ENCODE measurements at regions not wholly inside any gene's neighbourhood (a gene's known extent, or its start where the extent isn't known, plus 50 kb on each side); places are given as distances from the start of the nearest gene placed in this dataset.

DNA sequence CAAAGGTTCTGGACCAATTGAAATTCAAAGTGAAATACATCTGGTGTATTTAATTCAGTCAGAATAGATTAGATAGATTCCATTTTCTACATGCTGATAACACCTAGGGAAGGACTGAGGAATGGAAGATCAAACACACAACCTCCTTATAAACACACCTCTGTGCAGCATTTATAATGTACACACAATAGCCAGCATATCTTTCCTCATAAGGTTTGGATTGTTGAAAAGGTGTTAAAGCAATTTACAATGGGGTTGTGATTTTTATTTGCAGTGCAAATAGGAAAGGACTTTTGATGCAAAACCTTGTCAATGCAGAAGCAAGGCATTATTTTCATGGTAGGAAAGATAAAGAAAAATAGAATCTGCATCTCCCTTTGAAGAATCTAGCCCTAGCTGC lies 448.9 kb upstream of the KCNMB2 start:
- H3K4me3 ChIP-seq (ENCODE audit: low read depth, low read length), result no peak overlapping the region
- DNase-seq (ENCODE audit: low read depth), result no peak
- TF ChIP-seq, protein P1, sequence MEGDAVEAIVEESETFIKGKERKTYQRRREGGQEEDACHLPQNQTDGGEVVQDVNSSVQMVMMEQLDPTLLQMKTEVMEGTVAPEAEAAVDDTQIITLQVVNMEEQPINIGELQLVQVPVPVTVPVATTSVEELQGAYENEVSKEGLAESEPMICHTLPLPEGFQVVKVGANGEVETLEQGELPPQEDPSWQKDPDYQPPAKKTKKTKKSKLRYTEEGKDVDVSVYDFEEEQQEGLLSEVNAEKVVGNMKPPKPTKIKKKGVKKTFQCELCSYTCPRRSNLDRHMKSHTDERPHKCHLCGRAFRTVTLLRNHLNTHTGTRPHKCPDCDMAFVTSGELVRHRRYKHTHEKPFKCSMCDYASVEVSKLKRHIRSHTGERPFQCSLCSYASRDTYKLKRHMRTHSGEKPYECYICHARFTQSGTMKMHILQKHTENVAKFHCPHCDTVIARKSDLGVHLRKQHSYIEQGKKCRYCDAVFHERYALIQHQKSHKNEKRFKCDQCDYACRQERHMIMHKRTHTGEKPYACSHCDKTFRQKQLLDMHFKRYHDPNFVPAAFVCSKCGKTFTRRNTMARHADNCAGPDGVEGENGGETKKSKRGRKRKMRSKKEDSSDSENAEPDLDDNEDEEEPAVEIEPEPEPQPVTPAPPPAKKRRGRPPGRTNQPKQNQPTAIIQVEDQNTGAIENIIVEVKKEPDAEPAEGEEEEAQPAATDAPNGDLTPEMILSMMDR (conservative IDR thresholded peaks at IDR 0.05; ENCODE audit: low read depth, low read length), result no peak

DNA sequence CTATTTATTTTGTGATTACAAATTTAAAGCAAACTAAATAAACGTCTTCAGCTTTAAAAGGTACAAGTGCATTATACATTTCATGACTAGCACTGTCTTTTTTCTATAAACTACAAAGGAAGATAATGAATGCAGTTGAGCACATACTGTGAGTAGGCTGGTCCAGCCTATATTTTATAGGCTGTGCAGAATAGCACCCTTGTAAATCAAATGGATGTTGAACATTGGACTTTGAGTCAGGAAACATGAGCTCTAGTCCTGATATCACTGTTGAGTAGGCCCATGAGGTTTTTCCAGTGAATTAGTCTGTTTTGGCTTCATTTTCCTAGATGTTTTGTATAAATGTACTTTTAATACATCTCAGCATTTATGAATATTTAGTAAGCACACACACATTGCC lies 447.3 kb upstream of the KCNMB2 start:
- no peak for DNase-seq (ENCODE audit: low read depth)
- TF ChIP-seq, protein P1 (conservative IDR thresholded peaks at IDR 0.05; ENCODE audit: low read depth, low read length), result no peak
- no peak overlapping the region for H3K4me3 ChIP-seq (ENCODE audit: low read depth, low read length)

DNA sequence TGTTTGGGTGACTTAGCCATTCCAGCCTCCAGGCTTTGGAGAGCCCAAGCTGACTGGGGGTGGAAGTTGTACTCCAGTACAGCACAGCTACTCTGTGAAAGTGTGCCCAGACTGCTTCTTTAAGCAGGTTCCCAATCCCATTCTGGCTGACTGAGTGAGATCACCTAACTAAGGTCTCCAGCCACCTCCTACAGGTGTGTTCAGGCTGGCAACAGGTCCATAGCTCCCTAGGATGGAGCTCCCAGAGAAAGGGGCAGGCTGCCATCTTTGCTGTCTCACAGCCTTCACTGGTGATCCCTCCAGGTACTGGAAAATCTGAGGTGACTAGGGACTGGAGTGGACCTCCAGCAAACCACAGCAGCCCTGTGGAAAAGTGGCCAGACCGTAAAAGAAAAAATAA lies 445.3 kb upstream of the KCNMB2 start:
- DNase-seq (ENCODE audit: low read depth), result no peak
- no peak overlapping the region for H3K4me3 ChIP-seq (ENCODE audit: low read depth, low read length)
- TF ChIP-seq, protein P1 (conservative IDR thresholded peaks at IDR 0.05; ENCODE audit: low read depth, low read length), result no peak

DNA sequence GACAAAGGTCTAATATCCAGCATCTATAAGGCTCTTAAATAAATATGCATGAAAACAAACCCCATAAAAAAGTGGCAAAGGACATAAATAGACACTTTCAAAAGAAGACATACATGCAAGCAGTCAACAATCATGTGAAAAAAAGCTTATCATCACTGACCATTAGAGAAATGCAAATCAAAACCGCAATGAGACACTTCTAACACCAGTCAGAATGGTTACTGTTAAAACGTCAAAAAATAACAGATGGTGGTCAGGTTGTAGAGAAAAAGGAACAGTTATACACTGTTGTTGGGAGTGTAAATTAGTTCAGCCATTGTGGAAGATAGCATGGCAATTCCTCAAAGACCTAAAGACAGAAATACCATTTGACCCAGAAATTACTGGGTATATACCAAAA lies 440.7 kb upstream of the KCNMB2 start:
- TF ChIP-seq, protein P1 (conservative IDR thresholded peaks at IDR 0.05; ENCODE audit: low read depth, low read length), result no peak
- no peak for DNase-seq (ENCODE audit: low read depth)
- no peak overlapping the region for H3K4me3 ChIP-seq (ENCODE audit: low read depth, low read length)

DNA sequence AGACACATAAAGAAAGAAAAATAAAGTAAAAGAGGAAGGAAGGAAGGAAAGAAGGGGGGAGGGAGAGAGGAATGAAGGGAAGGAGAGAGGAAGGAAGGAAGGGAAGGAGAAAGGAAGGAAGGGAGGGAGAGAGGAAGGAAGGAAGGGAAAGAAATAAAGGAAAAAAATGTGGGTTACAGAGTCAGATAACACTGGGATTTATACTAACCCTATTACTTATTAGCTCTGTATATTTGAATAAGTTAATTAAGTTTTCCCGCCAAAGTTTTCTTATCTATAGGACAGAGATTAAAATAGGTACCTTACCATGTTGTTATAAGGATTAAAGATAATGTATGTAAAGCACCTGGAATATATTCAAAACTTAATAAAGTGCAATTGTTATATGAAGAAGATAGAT lies 439.3 kb upstream of the KCNMB2 start:
- TF ChIP-seq, protein P1 (conservative IDR thresholded peaks at IDR 0.05; ENCODE audit: low read depth, low read length), result no peak
- no peak overlapping the region for H3K4me3 ChIP-seq (ENCODE audit: low read depth, low read length)
- DNase-seq (ENCODE audit: low read depth), result no peak

DNA sequence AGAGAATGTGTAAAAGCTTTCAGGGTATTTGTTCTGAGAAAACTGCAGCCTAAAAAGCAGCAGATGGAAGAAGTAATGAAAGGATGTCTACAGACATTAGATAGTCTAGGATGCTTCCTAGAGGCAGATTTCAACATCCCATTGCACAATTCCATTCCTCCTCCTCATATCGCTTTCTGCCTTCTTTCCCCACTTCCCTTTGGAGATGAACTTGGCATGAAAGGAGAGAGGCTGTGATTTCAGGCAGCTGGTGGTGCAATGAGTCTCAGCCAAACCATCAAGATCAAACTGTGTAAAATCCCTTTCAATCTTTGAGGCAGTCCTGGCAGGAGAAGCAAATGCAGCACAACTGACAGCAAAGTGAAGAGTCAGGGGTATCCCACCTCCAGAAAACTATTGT lies 438.7 kb upstream of the KCNMB2 start:
- peak; percentile 90 for DNase-seq (ENCODE audit: low read depth)
- H3K4me3 ChIP-seq (ENCODE audit: low read depth, low read length), result no peak overlapping the region
- TF ChIP-seq, protein P1 (conservative IDR thresholded peaks at IDR 0.05; ENCODE audit: low read depth, low read length), result no peak

DNA sequence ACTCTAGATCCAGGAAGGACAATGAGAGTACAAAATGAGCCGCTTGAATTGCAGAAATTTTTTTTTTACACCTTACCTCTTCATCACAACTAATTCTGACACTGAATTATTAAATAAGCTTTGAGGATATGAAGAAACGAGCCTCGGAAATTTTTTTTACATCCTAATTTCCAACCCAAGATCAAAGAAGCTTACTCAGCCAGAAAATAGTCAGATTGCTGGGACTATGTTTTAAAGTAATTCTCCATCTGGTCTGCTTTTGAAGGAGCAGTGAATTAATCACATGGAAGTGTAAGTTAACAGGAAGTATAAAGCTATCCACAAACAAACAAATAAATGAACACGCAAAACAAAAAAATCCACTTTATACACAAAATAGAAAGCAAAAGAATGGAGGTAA lies 437.0 kb upstream of the KCNMB2 start:
- no peak for DNase-seq (ENCODE audit: low read depth)
- TF ChIP-seq, protein P1 (conservative IDR thresholded peaks at IDR 0.05; ENCODE audit: low read depth, low read length), result no peak
- H3K4me3 ChIP-seq (ENCODE audit: low read depth, low read length), result no peak overlapping the region

Measured in choroid plexus epithelial cell (primary cell).